Liver (tissue), 8 donors: ENCODE measurements at regions not wholly inside any gene's neighbourhood (a gene's known extent, or its start where the extent isn't known, plus 50 kb on each side); places are given as distances from the start of the nearest gene placed in this dataset.

Experiments used
- DNase-seq: peaks from one replicate; pipeline ENCODE4 v3.0.0-alpha.2; 2017; ENCODE audit warnings: low spot score
- H3K27ac ChIP-seq, 2 donors: one replicate each; pipeline ENCODE4 v1.7.0; 2013; ENCODE audit warnings: inconsistent platforms in 2 of 2, low read length in 2 of 2, control low read depth in 1 of 2, low read depth in 1 of 2, mild to moderate bottlenecking in 1 of 2
- H3K27me3 ChIP-seq, 4 donors: one replicate each; pipeline versions ENCODE4 v1.6.1 to v1.7.0; 2013; ENCODE audit warnings: low read length in 3 of 4, inconsistent platforms in 1 of 4, mild to moderate bottlenecking in 1 of 4, moderate library complexity in 1 of 4; ENCODE audit not compliant: control insufficient read depth in 4 of 4, insufficient read depth in 4 of 4
- H3K36me3 ChIP-seq, 4 donors: one replicate each; pipeline versions ENCODE4 v1.6.1 to v1.7.0; 2013; ENCODE audit warnings: low read length in 3 of 4, mild to moderate bottlenecking in 3 of 4, low read depth in 1 of 4, moderate library complexity in 1 of 4; ENCODE audit not compliant: control insufficient read depth in 4 of 4, insufficient read depth in 3 of 4
- H3K4me1 ChIP-seq, 4 donors: one replicate each; pipeline versions ENCODE4 v1.6.1 to v1.7.0; 2013; ENCODE audit warnings: low read length in 3 of 4, mild to moderate bottlenecking in 3 of 4, moderate library complexity in 1 of 4; ENCODE audit not compliant: control insufficient read depth in 4 of 4, insufficient read depth in 4 of 4
- H3K4me3 ChIP-seq, 3 donors: one replicate each; pipeline versions ENCODE4 v1.6.1 to v1.7.0; 2013; ENCODE audit warnings: low read length in 3 of 3, control low read depth in 1 of 3, low read depth in 1 of 3, mild to moderate bottlenecking in 1 of 3
- H3K9ac ChIP-seq, 2 donors: one replicate each; pipeline ENCODE4 v1.7.0; 2013; ENCODE audit warnings: low read length in 2 of 2, mild to moderate bottlenecking in 2 of 2, moderate library complexity in 2 of 2, control low read depth in 1 of 2, low read depth in 1 of 2
- H3K9me3 ChIP-seq, 4 donors: one replicate each; pipeline versions ENCODE4 v1.6.1 to v1.7.0; 2013; ENCODE audit warnings: low read length in 3 of 4; ENCODE audit not compliant: control insufficient read depth in 4 of 4
- ATF3 ChIP-seq: IDR thresholded peaks from 2 replicates; pipeline ENCODE4 v1.6.1; 2016; ENCODE audit warnings: antibody characterized with exemption
- CTCF ChIP-seq: fragments of 150-350 bp; IDR thresholded peaks from 2 replicates; pipeline ENCODE4 v1.5.1; 2017; ENCODE audit warnings: improper control_type of control experiment, low read depth, low read length; ENCODE audit not compliant: missing input control
- FOXA1 ChIP-seq: IDR thresholded peaks from 2 replicates; pipeline ENCODE4 v1.6.1; 2016; ENCODE audit warnings: antibody characterized with exemption
- FOXA2 ChIP-seq: IDR thresholded peaks from 2 replicates; pipeline ENCODE4 v1.6.1; 2016; ENCODE audit warnings: antibody characterized with exemption
- GABPA ChIP-seq, 2 donors: IDR thresholded peaks in 1 of 2; conservative IDR thresholded peaks in 1 of 2; 2 replicates each; pipeline ENCODE4 v1.6.1; 2016; ENCODE audit warnings: antibody characterized with exemption in 2 of 2, mild to moderate bottlenecking in 1 of 2, moderate library complexity in 1 of 2
- HNF4A ChIP-seq, 2 donors: conservative IDR thresholded peaks; 2 replicates each; pipeline ENCODE4 v1.6.1; 2016; ENCODE audit warnings: antibody characterized with exemption in 2 of 2, mild to moderate bottlenecking in 2 of 2
- JUND ChIP-seq, 2 donors: IDR thresholded peaks; 2 replicates each; pipeline ENCODE4 v1.6.1; 2016; ENCODE audit warnings: antibody characterized with exemption in 2 of 2
- MAX ChIP-seq: IDR thresholded peaks from 2 replicates; pipeline ENCODE4 v1.6.1; 2016; ENCODE audit warnings: antibody characterized with exemption
- NR2F2 ChIP-seq: IDR thresholded peaks from 2 replicates; pipeline ENCODE4 v1.6.1; 2016; ENCODE audit warnings: antibody characterized with exemption
- RXRA ChIP-seq, 2 donors: IDR thresholded peaks; 2 replicates each; pipeline ENCODE4 v1.6.1; 2017 to 2018; ENCODE audit warnings: antibody characterized with exemption in 2 of 2, mild to moderate bottlenecking in 1 of 2
- SP1 ChIP-seq: IDR thresholded peaks from 2 replicates; pipeline ENCODE4 v1.6.1; 2018; ENCODE audit warnings: antibody characterized with exemption, mild to moderate bottlenecking
- TAF1 ChIP-seq: conservative IDR thresholded peaks from 2 replicates; pipeline ENCODE4 v1.6.1; 2016; ENCODE audit warnings: antibody characterized with exemption, mild to moderate bottlenecking
- YY1 ChIP-seq: IDR thresholded peaks from 2 replicates; pipeline ENCODE4 v1.6.1; 2016; ENCODE audit warnings: antibody characterized with exemption, mild to moderate bottlenecking
- ZBTB33 ChIP-seq: IDR thresholded peaks from 2 replicates; pipeline ENCODE4 v1.6.1; 2016; ENCODE audit warnings: antibody characterized with exemption
- WGBS: extraction: QIAGEN DNeasy Blood & Tissue Kit; methylation state at CpG from one replicate; pipeline ENCODE4 v1.1.7; 2013; 5-methylcytosine and 5-hydroxymethylcytosine counted together
- donor health status: healthy.
- donor health status: healthy.
- donor health status: healthy.
- donor health status: healthy.
- donor health status: healthy.

- DNase-seq = no peak
- no peaks in the 10 kb centered on the region for H3K4me1 ChIP-seq
- no peak overlapping the region for H3K27ac ChIP-seq
- no peaks in the 10 kb centered on the region for H3K9me3 ChIP-seq
- H3K27me3 ChIP-seq = peaks cover 0 to 2% (median 0%) of the 10 kb centered on the region in 4 donors
- no peak overlapping the region for H3K4me3 ChIP-seq
- TF ChIP-seq JUND (IDR thresholded peaks at IDR 0.05) (no peak), SP1 (no peak), HNF4A (conservative IDR thresholded peaks at IDR 0.05) (no peak), ZBTB33 (no peak), YY1 (no peak), FOXA1 (no peak), ATF3 (no peak), CTCF (no peak), FOXA2 (no peak), NR2F2 (no peak), GABPA (IDR thresholded peaks at IDR 0.05 in 1 of 2, conservative IDR thresholded peaks at IDR 0.05 in 1 of 2) (no peak), MAX (no peak)
- WGBS = 74% methylated on average over 4 of the region's 4 CpGs
- H3K36me3 ChIP-seq = no peaks in the 10 kb centered on the region
- H3K9ac ChIP-seq = no peak overlapping the region
Measured at GRCh38 chr3:64358853-64359252, 133.6 kb upstream of the PRICKLE2 start.

- Histone ChIP-seq H3K27me3 (peaks cover 0 to 2% (median 0%) of the 10 kb centered on the region in 4 donors), H3K36me3 (no peaks in the 10 kb centered on the region), H3K27ac (no peak overlapping the region), H3K4me3 (no peak overlapping the region), H3K9ac (no peak overlapping the region), H3K4me1 (peaks cover 0 to 2% (median 0%) of the 10 kb centered on the region in 4 donors), H3K9me3 (no peaks in the 10 kb centered on the region)
- DNase-seq = no peak
- whole genome bisulfite sequencing = 64% methylated on average over 4 of the region's 4 CpGs
- TF ChIP-seq NR2F2 (peak; percentile 33), ZBTB33 (no peak), JUND (IDR thresholded peaks at IDR 0.05) (no peak)
Measured at GRCh38 chr3:64358176-64358575, 132.9 kb upstream of the PRICKLE2 start.

GRCh38 chr3:64357481-64357880 is 132.2 kb upstream of the PRICKLE2 start:
- Histone ChIP-seq H3K4me1 (peaks cover 0 to 3% (median 0%) of the 10 kb centered on the region in 4 donors), H3K4me3 (no peak overlapping the region), H3K27me3 (peaks cover 0 to 2% (median 0%) of the 10 kb centered on the region in 4 donors), H3K9me3 (no peaks in the 10 kb centered on the region), H3K36me3 (no peaks in the 10 kb centered on the region), H3K9ac (no peak overlapping the region), H3K27ac (no peak overlapping the region)
- TF ChIP-seq YY1 (no peak), ATF3 (no peak), GABPA (IDR thresholded peaks at IDR 0.05 in 1 of 2, conservative IDR thresholded peaks at IDR 0.05 in 1 of 2) (no peak), RXRA (IDR thresholded peaks at IDR 0.05) (no peak), ZBTB33 (no peak), TAF1 (no peak)
- no peak for DNase-seq
